HG02763 (cell line): ENCODE measurements at regions not wholly inside any gene's neighbourhood (a gene's known extent, or its start where the extent isn't known, plus 50 kb on each side); places are given as distances from the start of the nearest gene placed in this dataset.
"Not testable (repeated sequence)": the region's sequence is repeated elsewhere in the genome, so short reads cannot be mapped to it uniquely, and the experiment has no call there.

Source experiments
- ATAC-seq: cut with Tn5 transposase; IDR thresholded peaks from one replicate; pipeline ENCODE4 v1.9.1; 2021; ENCODE audit warnings: mild to moderate bottlenecking, moderate library complexity; ENCODE audit not compliant: unreplicated experiment

DNA sequence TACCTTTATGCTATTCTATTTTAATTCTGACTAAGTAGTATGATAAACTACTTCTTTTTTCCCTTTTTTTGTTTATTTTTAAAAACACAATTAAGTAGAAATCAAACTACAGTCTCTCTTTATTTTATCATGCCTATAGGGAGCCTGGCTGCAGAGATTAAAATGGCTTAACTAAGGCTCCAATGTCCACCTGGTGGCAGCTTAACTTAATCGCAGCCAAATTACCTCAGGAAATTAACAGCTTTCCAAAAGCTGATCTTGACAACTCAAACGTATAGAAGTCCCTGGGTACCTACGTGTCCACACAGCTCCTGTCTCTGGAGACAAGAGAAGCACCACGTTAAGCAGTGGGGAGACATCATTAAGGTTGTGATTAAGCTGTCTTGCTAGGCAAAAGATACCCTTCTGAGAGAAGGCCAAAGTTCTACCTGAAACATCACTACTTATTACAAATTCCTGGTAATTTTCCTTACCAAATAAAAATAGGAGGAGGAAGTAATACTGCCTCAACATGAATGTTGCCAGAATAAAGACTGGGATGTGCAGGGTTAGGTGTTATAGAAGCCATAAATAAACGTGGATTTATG lies 63.2 kb upstream of the SNX19 start:
- ATAC-seq: no peak

DNA sequence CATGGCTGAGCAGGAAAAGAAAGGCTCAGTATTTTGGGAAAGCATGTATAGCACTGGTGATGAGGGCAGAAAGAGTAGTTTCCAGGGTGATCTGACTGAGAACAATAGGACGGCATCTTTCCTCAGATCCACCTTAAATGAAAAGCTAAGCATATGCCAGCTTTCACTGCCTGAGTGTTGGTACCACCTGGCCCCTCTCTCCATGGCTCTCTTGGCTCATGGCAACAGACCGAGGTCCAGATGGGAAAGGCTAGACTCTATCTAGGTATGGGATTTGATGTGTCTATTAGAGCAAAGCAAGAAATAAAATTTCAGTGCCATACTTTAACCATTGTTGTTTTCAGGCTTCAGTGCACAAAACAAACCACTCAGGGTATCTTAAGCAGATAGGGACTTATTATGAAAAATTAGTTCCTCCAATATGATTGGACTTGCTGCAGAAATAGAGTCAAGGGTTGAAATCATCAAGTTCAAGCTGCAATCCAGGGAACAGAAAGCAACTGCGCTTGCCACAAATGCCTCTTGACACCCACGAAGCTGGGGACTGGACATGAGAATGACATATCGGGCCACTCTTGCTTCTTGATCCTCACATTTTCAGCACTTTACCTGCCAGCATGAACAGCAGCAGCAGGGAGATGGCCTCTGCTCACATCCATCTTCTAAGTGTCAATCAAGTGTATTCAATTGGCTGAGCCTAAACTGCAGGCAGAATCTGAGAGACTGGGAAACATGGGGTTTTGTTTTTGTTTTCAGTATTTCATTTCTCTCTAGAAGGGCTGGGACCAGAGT lies 64.0 kb upstream of the SNX19 start:
- no peak for ATAC-seq

- not testable (repeated sequence) for ATAC-seq
Measured at GRCh38 chr11:130984241-130984640, 68.0 kb upstream of the SNX19 start.

DNA sequence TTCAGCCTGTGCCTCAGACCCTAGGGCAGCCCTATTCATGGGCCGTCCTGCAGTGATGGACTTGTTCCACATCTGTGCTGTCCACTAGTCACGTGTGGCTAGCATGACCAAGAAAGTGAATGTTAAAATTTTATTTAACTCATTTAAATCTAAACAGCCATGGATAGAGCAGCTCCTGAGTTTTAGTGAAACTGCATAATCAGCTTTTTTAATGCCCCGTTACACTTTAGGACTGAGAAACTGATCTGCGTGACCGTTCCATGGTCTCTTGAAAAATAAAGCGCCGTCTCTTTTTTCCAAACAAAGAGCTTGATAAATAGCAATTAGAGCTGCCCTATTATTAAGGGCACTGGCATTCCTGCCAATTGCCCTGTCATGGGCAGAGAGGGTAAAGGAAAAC lies 76.5 kb upstream of the SNX19 start:
- ATAC-seq: no peak

- ATAC-seq: no peak
Measured at GRCh38 chr11:130994043-130994442, 77.8 kb upstream of the SNX19 start.

- no peak for ATAC-seq
Measured at GRCh38 chr11:130995266-130995665, 79.0 kb upstream of the SNX19 start.

GRCh38 chr11:130997278-130997677 lies 81.0 kb upstream of the SNX19 start:
- ATAC-seq: no peak

GRCh38 chr11:130999086-130999485 lies 82.8 kb upstream of the SNX19 start:
- no peak for ATAC-seq

DNA sequence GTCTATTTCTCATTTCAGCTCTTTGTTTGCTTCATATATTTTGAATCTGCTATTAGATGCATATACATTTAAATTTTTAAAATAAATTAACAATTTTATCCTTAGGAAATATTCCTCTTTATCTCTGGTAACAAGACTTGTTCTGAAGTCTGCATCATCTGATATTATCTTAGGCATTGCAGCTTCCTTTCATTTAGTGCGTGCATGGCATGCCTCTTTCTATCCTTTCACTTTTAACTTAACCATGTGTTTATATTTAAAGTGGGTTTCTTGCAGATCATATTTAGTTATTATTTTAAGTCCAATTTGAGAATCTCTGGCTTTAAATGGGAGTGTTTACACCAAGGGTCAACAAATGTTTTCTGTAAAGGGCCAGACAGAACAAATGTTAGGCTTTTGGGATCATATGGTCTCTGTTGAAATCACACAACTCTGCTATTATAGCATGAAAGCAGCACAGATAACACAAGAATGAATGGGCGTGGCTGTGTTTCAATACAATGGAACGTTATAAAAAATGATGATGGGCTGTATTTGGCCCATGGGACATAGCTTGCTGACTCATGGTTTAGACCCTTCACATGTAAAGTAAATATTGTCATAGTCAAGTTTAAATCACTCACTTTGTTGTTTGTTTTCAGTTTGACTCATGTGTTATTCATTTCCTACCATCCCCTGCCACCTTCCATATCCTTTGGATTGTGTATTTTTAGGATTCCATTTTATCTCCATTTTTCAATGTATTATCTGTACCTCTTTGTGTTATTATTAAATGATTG lies 83.9 kb upstream of the SNX19 start:
- no peak for ATAC-seq

- no peak for ATAC-seq
Measured at GRCh38 chr11:131002145-131002544, 85.9 kb upstream of the SNX19 start.

DNA sequence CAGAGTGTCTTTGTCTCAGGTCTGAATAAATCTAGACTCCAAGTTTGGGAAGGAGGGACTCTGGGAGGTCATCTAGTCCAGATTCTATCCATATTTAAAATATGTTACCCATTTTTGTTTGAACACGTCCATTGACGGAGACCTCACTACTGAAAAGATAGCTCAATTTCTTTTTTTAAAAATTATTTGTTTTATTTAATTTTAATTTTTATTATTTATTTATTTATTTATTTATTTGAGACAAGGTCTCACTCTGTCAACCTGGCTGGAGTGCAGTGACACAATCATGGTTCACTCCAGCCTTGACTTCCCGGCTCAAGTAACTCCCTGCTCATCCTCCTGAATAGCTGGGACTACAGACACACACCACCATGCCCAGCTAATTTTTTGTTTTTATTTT lies 89.5 kb upstream of the SNX19 start:
- no peak for ATAC-seq

GRCh38 chr11:131025020-131025419 lies 108.7 kb upstream of the SNX19 start:
- no peak for ATAC-seq

- ATAC-seq: peak; percentile 63
Measured at GRCh38 chr11:131025421-131026125, 109.3 kb upstream of the SNX19 start.

- ATAC-seq: no peak
Measured at GRCh38 chr11:131027491-131027890, 111.2 kb upstream of the SNX19 start.

DNA sequence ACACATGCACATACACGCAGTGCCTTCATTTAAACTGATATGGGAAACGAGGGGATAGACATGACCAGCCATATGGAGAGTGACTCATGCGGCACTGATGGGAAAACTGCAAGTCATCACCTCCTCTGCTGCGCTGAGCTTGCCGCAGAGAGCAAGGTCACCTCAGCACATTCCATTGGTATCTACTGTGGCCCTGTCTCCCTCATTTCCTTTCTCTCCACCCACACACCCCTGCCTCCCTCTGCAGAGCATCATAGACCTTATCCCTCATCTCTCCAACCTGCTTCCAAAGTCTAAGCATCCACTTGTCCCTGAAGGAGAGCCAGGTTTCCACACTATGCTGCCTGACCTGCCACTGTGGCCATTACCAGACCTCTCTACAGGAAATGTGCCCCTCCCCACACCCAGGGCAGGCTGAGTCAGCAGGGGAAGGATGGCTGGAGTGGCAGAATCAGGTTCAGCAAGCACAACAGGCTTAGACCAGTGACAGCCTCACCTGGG lies 116.9 kb upstream of the SNX19 start:
- ATAC-seq: no peak

- no peak for ATAC-seq
Measured at GRCh38 chr11:131036514-131036913, 120.2 kb upstream of the SNX19 start.

- ATAC-seq: no peak
Measured at GRCh38 chr11:131037873-131038272, 121.6 kb upstream of the SNX19 start.

GRCh38 chr11:131038597-131038996 lies 122.3 kb upstream of the SNX19 start:
- ATAC-seq: no peak

DNA sequence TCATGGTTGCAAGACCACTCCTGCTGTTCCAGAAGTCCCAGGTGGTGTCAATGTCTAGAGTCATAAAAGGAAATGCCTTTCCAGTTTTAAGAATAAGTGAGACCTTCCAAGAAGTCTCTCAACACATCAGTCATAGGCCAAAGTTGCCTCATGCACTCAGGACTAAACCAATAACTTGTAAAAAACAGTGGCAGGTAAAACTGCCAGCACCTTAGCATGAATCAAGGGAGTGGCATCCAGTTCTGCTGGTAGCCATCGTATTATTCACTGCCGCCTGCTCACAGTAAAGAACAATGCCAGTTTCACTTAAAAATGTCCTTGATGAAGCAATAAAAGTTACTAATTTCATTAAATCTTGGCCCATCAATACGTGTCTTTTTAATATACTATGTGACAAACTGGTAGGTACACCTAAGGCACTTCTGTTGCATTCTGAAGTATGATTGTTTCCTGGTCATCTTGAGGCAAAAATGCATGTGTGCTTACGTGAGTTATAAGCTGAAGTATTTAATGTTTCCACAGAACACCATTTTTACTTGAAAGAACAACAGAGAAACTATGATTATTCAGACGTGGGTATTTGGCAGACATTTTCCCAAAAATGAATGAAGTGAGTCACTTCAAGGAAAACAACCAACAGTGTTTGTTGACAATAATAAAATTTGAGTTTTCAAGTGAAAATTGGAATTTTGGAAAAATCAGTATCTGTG lies 125.2 kb upstream of the SNX19 start:
- ATAC-seq: no peak

DNA sequence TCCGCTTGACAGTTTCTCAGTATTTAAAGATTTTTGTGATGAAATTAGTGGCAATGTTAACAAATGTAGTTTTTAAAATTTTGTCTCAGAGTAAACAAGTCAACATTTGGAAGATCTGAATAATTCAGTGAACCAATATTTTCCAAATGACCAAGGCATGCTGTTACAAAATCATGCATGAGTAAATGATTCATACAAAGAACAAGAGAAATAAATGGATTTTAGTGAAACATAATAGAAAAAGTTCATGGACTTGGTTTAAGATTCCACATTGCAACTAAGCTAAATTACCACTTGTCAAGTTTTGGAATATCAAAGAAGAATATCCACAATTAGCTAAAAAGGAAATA lies 125.7 kb upstream of the SNX19 start:
- ATAC-seq: no peak

DNA sequence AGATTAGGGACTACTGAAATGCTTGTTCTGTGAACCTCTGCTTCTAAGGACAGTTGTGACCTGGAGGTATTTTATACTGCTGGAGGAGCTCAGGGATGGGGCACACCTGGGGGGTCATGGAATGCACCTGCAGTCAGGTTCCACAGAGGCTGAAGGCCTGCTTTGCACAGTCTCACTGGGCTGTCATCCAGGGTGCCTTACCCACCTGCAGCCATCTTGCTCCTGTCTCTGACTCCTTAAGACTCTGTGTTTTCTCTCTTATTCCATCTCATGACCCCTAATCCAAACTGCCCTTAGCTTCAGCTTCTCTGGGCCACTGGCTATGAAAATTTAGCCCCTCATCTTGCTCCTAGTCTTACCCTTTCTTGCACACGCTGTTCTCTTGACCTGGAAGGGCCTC lies 127.0 kb upstream of the SNX19 start:
- ATAC-seq: no peak
